Activated CD4-positive, alpha-beta T cell treated with anti-CD3 and anti-CD28 coated beads, Interleukin-2, amount 50 U/mL, for 24 hours (primary cell): ENCODE measurements at regions not wholly inside any gene's neighbourhood (a gene's known extent, or its start where the extent isn't known, plus 50 kb on each side); places are given as distances from the start of the nearest gene placed in this dataset.

Experiments used
- DNase-seq, 2 donors: peaks; one replicate each; pipeline ENCODE4 v3.0.0-alpha.2; 2020; ENCODE audit warnings: low read depth in 1 of 2, low spot score in 1 of 2

- DNase-seq = no peak
Observed at GRCh38 chr4:138758876-138759553, 256.6 kb upstream of the NOCT start.

GRCh38 chr4:138758196-138758595, 257.4 kb upstream of the NOCT start:
- no peak for DNase-seq

GRCh38 chr4:138757432-138757831, 258.1 kb upstream of the NOCT start:
- no peak for DNase-seq

- DNase-seq = no peak
Observed at GRCh38 chr4:138756519-138756918, 259.1 kb upstream of the NOCT start.

GRCh38 chr4:138751309-138751708, 264.3 kb upstream of the NOCT start:
- no peak for DNase-seq

GRCh38 chr4:138749303-138749702, 266.3 kb upstream of the NOCT start:
- DNase-seq = no peak

- DNase-seq = no peak
Observed at GRCh38 chr4:138741766-138742377, 273.7 kb upstream of the NOCT start.

GRCh38 chr4:138740816-138741745, 274.5 kb upstream of the NOCT start:
- DNase-seq = no peak

GRCh38 chr4:138736362-138736761, 279.2 kb upstream of the NOCT start:
- no peak for DNase-seq

GRCh38 chr4:138734746-138735145, 280.8 kb upstream of the NOCT start:
- DNase-seq = no peak

GRCh38 chr4:138728566-138728965, 287.0 kb upstream of the NOCT start:
- no peak for DNase-seq

- DNase-seq = no peak
Observed at GRCh38 chr4:138727731-138728130, 287.9 kb upstream of the NOCT start.

- no peak for DNase-seq
Observed at GRCh38 chr4:138724530-138724929, 291.1 kb upstream of the NOCT start.

- DNase-seq = no peak
Observed at GRCh38 chr4:138716559-138717335, 298.8 kb upstream of the NOCT start.

GRCh38 chr4:138710297-138710696, 305.3 kb upstream of the NOCT start:
- no peak for DNase-seq

- no peak for DNase-seq
Observed at GRCh38 chr4:138709859-138710258, 305.7 kb upstream of the NOCT start.

GRCh38 chr4:138707746-138708677, 307.6 kb upstream of the NOCT start:
- no peak for DNase-seq

- DNase-seq = no peak
Observed at GRCh38 chr4:138706201-138706600, 309.4 kb upstream of the NOCT start.

- no peak for DNase-seq
Observed at GRCh38 chr4:138702190-138702824, 313.3 kb upstream of the NOCT start.

GRCh38 chr4:138698641-138699040, 316.9 kb upstream of the NOCT start:
- DNase-seq = no peak
